ENCODE measurements at regions not wholly inside any gene's neighbourhood (a gene's known extent, or its start where the extent isn't known, plus 50 kb on each side); places are given as distances from the start of the nearest gene placed in this dataset.
"Not testable (repeated sequence)": the region's sequence is repeated elsewhere in the genome, so short reads cannot be mapped to it uniquely, and the experiment has no call there.

DNA sequence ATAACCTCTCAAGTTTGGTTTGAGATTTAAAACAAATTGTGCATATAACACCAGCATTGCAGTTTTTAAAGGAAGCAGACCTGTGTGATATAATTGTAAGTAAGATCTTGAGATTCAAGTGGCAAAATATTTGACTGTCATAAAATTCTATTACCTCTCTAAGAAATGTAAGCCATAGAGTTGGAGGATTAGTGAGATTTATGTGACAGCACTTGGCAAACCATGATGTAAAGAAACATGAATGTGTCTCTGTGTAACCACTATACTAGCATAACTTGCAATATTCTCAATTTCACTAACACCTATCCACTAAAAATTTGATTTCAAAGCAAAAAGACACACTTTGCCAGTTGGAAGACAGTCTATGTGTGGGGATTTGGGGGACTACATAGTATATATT is 190.2 kb upstream of the SSTR4 start:
- DNase-seq = no peak

DNA sequence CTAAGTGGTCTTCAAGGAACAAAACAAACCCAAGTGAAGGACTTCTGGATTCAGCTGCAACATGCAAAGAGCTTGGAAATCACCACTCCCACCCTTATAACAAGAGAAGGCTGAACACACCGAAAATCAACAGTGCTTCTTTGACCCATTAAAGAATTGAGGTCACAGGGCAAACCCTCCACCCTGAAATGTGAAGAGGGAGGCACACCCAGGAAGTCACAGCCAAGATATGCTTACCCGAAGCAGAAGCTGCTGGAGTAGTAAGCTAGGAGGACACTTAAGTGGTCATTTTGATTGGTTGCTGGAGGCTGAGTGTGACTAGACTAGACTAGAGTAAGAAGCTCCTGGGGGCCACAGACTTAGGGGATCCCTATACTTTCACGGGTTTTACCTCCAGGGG is 188.2 kb upstream of the SSTR4 start:
- DNase-seq = no peak

- no peak for DNase-seq
Measured at GRCh38 chr20:22848364-22848763, 186.7 kb upstream of the SSTR4 start.

DNA sequence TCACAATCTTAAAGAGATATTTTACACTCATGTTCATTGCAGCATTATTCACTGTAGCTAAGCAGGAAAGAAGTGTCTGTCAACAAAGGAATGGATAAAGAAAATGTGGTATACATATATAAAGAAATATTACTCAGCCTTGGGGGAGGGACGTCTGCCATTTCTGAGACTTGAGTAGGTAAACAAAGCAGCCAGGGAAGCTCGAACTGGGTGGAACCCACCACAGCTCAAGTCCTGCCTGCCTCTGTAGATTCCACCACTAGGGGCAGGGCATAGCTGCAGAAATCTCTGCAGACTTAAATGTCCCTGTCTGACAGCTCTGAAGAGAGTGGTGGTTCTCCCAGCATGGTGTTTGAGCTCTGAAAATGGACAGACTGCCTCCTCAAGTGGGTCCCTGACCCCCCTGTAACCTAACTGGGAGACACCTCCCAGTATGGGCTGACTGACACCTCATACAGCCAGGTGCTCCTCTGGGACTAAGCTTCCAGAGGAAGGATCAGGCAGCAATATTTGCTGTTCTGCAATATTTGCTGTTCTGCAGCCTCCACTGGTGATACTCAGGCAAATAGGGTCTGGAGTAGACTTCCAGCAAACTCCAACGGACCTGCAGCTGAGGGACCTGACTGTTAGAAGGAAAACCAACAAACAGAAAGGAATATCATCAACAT is 183.3 kb upstream of the SSTR4 start:
- not testable (repeated sequence) for DNase-seq

DNA sequence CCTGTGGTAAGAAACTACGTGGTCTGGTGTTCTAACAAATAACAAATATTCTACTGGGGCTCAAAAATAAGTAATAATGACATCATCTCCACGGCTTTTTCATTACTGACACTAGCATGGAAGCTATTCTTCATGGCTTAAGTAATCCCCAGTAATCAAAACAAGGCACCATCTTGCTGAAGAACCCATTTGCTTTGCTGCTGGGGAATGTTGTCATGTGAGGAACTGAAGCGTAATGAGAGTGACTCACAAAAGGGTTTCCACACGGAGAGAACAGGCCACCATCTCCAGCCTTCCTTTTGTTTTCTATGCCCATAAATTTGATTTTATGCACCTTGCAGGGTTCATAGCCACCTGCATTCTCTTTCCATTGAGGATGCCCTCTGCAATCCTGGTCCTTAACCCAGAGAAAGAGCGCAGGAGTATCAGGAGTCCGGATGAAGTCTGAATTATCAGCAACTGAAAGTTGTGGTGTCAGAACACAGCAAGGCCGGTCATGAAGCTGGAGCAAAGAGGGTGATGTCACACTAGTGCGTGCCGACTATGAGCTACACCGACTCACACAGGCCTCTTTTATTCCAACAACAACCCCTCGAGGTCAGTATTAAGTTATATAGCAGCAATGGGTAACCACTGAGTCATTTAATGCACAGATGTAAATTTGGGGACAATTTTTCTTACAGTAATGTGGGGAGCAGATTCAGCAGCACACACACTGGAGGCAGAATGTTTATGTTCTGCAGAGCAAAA is 173.7 kb upstream of the SSTR4 start:
- DNase-seq = no peak

DNA sequence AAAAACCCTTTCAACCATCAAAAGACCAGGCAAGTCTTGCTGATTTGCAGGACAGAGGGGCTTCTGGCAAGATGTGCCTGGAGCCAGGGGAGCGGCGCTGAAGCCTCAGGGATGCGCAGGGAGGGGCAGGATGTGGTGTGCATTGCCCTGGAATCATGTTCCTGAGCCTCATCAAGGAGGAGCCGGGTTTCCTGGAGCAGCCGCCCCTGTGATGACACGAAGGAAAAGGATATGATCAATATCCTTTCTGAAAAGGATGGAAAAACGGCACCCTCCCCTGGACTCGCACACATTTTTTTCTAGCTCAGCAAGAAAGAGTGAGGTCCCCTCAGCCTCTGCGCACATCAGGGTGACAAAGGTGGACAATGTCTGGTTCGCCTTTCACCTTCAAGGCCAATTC is 173.1 kb upstream of the SSTR4 start:
- no peak for DNase-seq

DNA sequence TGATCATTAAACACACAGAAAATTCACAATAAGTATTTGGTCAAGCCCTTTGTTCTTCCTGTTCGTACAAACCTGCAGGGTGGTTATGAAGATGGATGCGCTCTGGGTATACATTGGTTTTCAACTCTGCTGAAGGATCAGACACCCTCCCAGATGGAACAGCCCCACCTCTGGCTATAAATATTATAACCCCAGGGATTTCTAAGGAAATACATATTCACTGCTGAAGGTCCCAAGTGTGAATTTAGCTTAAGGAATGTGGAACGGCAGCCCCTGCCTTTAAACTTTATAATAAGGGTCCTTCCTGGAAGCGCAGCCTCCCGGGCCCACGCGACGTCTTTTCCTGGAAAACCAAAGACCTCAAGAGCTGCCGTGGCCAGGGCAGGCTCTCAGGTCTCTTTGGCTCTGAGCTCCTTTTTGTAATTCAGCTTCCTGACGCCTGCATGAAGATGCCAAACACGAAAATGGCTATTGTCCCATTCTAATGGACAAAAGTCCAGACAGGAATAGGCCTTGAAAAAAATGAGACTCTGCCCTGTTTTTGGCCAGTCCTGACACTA is 172.4 kb upstream of the SSTR4 start:
- no peak for DNase-seq

GRCh38 chr20:22863826-22864225 is 171.3 kb upstream of the SSTR4 start:
- no peak for DNase-seq

GRCh38 chr20:22866812-22867341 is 168.2 kb upstream of the SSTR4 start:
- no peak for DNase-seq

- no peak for DNase-seq
Measured at GRCh38 chr20:22878166-22878565, 156.9 kb upstream of the SSTR4 start.

DNA sequence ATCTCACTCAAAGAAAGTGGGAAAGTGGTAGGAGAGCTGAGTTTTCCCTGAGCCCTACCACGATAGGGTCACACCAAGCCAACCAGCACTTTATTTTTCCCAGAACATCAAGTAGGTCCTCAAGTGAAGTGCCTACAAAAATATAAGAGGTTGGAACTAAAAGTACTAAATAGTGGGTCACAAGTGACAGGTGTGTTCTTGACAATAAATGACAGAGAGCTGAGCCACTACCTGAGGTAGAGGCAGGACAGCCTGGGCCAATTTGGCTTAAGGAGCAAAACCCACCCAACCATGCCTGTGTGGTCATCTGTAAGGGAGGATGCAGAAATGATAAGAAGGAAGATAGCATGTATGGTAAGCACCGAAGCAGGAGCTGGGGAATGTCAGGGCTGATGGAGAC is 154.8 kb upstream of the SSTR4 start:
- DNase-seq = no peak

DNA sequence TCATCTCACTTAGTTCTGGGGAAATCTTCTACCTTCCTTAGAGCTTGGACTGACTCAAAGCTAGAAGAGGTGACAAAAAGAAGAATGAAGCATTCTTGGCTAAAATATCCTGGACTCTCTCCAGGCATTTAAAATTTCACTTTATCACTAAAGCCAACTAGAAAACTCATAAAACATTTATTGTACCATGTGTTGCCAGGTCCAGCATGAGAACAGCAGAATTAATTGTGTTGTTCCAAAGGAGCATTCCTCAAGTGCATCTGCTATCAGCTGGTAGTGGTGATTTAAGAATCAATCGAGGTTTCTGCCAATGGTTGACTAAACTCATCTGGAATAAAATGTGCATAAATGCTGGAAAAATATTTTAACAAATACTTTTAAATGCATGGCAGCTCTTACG is 147.3 kb upstream of the SSTR4 start:
- DNase-seq = no peak

DNA sequence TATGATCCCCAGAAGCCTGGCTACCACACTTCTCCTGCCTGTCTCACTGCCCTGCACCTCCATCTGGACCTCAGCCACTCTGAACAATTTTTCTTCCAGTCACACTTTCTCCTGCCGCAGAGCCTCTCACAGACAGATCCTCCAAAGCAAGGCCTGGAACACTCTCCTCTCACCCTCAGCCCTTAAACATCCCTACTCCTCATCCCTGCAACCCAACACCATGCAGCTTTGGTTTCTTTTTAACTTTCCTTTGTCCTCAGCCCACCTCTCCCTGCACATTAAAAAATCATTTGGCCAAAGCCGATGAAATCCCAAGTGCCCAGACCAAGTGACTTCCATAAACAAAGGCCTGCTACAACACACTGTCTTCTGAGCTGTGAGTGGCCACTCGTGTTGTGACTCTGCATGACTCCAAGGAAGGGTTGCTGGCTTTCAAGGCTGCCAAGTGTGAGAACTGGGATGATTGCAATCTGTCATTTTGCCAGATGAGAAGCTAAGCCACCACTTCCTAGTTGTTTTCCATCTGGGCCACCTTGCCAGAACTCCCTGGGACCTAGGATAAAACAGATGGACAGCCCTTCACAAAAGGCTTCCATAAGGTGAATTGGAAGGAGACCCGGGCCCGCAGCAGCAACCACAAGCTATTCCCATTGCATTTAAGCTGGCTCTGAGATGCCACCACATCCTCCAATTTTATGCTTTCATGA is 144.4 kb upstream of the SSTR4 start:
- no peak for DNase-seq

DNA sequence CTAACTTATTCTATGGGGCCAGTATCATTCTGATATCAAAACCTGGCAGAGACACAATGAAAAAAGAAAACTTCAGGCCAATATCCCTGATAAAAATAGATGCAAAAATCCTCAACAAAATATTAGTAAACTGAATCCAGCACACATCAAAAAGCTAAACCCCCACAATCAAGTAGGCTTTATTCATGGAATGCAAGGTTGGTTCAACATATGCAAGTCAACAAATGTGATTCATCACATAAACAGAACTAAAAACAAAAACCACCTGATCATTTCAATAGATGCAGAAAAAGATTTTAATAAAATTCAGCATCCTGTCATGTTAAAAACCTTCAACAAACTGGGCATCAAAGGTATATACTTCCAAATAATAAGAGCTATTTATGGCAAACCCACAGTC is 133.9 kb upstream of the SSTR4 start:
- DNase-seq = no peak

DNA sequence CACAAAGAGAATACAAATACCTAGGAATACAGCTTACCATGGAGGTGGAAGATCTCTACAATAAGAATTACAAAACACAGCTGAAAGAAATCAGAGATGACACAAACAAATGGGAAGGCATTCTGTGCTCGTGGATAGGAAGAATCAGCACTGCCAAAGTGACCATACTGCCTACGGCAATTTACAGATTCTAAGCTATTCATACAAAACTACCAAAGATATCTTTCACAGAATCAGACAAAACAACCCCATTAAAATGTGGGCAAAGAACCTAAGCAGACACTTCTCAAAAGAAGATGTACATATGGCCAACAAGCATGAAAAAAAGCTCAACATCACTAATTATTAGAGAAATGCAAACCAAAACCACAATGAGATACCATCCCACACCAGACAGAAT is 133.2 kb upstream of the SSTR4 start:
- no peak for DNase-seq

DNA sequence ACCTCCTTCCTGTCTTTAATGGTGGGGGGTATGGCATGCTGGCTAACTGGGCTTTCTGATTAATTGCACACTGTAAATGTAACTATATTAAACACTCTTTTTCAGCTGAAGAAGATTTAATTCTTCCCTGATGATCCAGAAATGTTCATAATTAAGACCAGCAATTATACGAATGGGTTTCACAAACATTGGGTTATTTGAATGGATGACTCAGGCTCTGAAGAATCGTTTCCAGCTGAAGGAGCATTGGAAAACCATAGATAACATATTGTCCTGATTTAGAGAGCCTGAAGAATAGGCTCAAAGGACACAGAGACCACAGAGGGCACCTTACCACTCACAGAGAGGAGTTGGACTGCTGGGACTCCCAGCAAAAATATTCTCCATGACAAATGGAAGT is 130.7 kb upstream of the SSTR4 start:
- DNase-seq = no peak

- no peak for DNase-seq
Measured at GRCh38 chr20:22904905-22905304, 130.2 kb upstream of the SSTR4 start.

DNA sequence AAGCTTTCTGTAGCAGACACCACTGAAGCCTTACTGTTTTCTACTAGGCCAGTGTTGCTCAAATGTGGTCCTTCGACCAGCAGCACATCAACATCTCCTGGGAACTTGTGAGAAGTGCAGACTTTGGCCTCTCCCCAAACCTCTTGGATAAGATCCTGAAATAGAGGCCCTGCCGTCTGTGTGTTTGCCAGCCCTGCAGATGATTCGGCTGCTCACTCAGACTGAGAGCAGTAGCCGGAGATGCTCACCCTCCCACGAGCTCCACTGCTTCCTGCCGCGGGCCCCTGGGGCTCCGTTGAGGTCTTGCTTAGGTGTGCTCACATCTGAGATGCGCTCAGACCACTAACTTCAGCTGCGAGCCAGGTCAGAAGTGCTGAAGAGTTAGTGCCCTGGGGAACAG is 129.5 kb upstream of the SSTR4 start:
- peak in 45 of 58 donors; percentile 2 to 65 (median 17) for DNase-seq

GRCh38 chr20:22908437-22908836 is 126.7 kb upstream of the SSTR4 start:
- DNase-seq = no peak

GRCh38 chr20:22908944-22909343 is 126.2 kb upstream of the SSTR4 start:
- no peak for DNase-seq

- no peak for DNase-seq
Measured at GRCh38 chr20:22909436-22909835, 125.7 kb upstream of the SSTR4 start.

DNA sequence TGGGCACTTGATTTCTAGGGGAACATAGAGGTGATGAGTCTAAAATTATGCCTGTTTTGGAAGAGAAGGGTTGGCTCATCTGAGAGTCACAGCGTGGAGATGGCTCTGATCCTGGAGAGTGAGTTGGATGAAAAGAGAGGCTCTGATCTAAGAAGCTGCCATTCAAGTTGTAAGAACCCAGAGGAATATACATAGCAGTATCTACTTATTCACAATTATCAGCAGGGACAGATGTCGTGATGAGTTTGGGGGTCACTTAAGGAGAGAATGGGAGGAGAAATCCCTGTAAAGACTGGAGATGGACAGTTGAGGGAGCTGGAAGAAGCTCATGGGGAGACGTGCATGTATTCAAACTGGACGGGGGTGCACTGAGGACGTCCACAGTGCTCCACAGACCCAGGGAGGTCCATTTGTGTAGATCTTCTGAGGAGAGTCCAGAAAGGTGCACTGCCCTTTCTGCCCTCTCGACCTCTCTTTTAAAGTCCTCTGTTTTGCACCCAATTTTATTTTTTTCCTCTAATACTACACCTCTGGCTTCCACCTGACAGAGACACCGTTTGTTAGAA is 124.7 kb upstream of the SSTR4 start:
- no peak for DNase-seq
